Duodenal mucosa (tissue), 2 donors: ENCODE measurements at regions not wholly inside any gene's neighbourhood (a gene's known extent, or its start where the extent isn't known, plus 50 kb on each side); places are given as distances from the start of the nearest gene placed in this dataset.
"Not testable (repeated sequence)": the region's sequence is repeated elsewhere in the genome, so short reads cannot be mapped to it uniquely, and the experiment has no call there.

Experiments
- H3K27ac ChIP-seq: one replicate; pipeline ENCODE4 v1.7.0; 2013; ENCODE audit warnings: low read depth, low read length
- H3K27me3 ChIP-seq, 2 donors: one replicate each; pipeline ENCODE4 v1.7.0; 2013; ENCODE audit warnings: low read length in 2 of 2, control low read depth in 1 of 2; ENCODE audit not compliant: insufficient read depth in 2 of 2, control insufficient read depth in 1 of 2
- H3K36me3 ChIP-seq, 2 donors: one replicate each; pipeline ENCODE4 v1.7.0; 2013; ENCODE audit warnings: low read length in 2 of 2, control low read depth in 1 of 2; ENCODE audit not compliant: insufficient read depth in 2 of 2, control insufficient read depth in 1 of 2
- H3K4me1 ChIP-seq, 2 donors: one replicate each; pipeline ENCODE4 v1.7.0; 2013; ENCODE audit warnings: low read length in 2 of 2, control low read depth in 1 of 2; ENCODE audit not compliant: insufficient read depth in 2 of 2, control insufficient read depth in 1 of 2
- H3K4me3 ChIP-seq, 2 donors: one replicate each; pipeline ENCODE4 v1.7.0; 2013; ENCODE audit warnings: low read length in 2 of 2, low read depth in 1 of 2
- H3K9ac ChIP-seq, 2 donors: one replicate each; pipeline ENCODE4 v1.7.0; 2013; ENCODE audit warnings: low read length in 2 of 2, low read depth in 1 of 2
- H3K9me3 ChIP-seq, 2 donors: one replicate each; pipeline ENCODE4 v1.7.0; 2013; ENCODE audit warnings: low read length in 2 of 2, control low read depth in 1 of 2; ENCODE audit not compliant: control insufficient read depth in 1 of 2

GRCh38 chr11:29093416-29094120 lies 923.3 kb downstream of the KCNA4 start:
- Histone ChIP-seq H3K27ac (no peak overlapping the region), H3K4me1 (no peaks in the 10 kb centered on the region), H3K27me3 (no peaks in the 10 kb centered on the region), H3K9me3 (peaks cover 0 to 6% of the 10 kb centered on the region in 2 donors), H3K4me3 (no peak overlapping the region), H3K9ac (no peak overlapping the region), H3K36me3 (no peaks in the 10 kb centered on the region)

- no peaks in the 10 kb centered on the region for H3K27me3 ChIP-seq
- H3K36me3 ChIP-seq, result no peaks in the 10 kb centered on the region
- H3K9me3 ChIP-seq, result no peaks in the 10 kb centered on the region
- H3K4me3 ChIP-seq, result no peak overlapping the region
- H3K4me1 ChIP-seq, result no peaks in the 10 kb centered on the region
- no peak overlapping the region for H3K27ac ChIP-seq
- H3K9ac ChIP-seq, result no peak overlapping the region
Measured at GRCh38 chr11:29087200-29087812, 929.5 kb downstream of the KCNA4 start.

- Histone ChIP-seq H3K4me1 (no peaks in the 10 kb centered on the region), H3K27ac (no peak overlapping the region), H3K9me3 (peaks cover 0 to 6% of the 10 kb centered on the region in 2 donors), H3K36me3 (no peaks in the 10 kb centered on the region), H3K9ac (no peak overlapping the region), H3K4me3 (no peak overlapping the region), H3K27me3 (no peaks in the 10 kb centered on the region)
Measured at GRCh38 chr11:29075726-29076125, 941.1 kb downstream of the KCNA4 start.

GRCh38 chr11:29063630-29064361 lies 953.0 kb downstream of the KCNA4 start:
- Histone ChIP-seq H3K4me3 (no peak overlapping the region), H3K27ac (no peak overlapping the region), H3K4me1 (no peaks in the 10 kb centered on the region), H3K27me3 (no peaks in the 10 kb centered on the region), H3K9me3 (peaks cover 0 to 4% of the 10 kb centered on the region in 2 donors), H3K9ac (no peak overlapping the region), H3K36me3 (no peaks in the 10 kb centered on the region)

GRCh38 chr11:29061452-29061851 lies 953.3 kb downstream of the METTL15 start:
- no peak overlapping the region for H3K27ac ChIP-seq
- no peaks in the 10 kb centered on the region for H3K36me3 ChIP-seq
- H3K9me3 ChIP-seq, result peaks cover 0 to 4% of the 10 kb centered on the region in 2 donors
- H3K27me3 ChIP-seq, result no peaks in the 10 kb centered on the region
- H3K4me1 ChIP-seq, result no peaks in the 10 kb centered on the region
- no peak overlapping the region for H3K4me3 ChIP-seq
- no peak overlapping the region for H3K9ac ChIP-seq

GRCh38 chr11:29056487-29056886 lies 948.3 kb downstream of the METTL15 start:
- H3K9me3 ChIP-seq, H3K27ac ChIP-seq, H3K4me3 ChIP-seq, H3K4me1 ChIP-seq, H3K36me3 ChIP-seq, H3K27me3 ChIP-seq, H3K9ac ChIP-seq: not testable (repeated sequence)

GRCh38 chr11:29051935-29052334 lies 943.7 kb downstream of the METTL15 start:
- no peak overlapping the region for H3K27ac ChIP-seq
- no peaks in the 10 kb centered on the region for H3K27me3 ChIP-seq
- H3K36me3 ChIP-seq, result no peaks in the 10 kb centered on the region
- H3K9ac ChIP-seq, result no peak overlapping the region
- H3K4me1 ChIP-seq, result no peaks in the 10 kb centered on the region
- no peak overlapping the region for H3K4me3 ChIP-seq
- H3K9me3 ChIP-seq, result no peaks in the 10 kb centered on the region

- not testable (repeated sequence) for H3K9me3 ChIP-seq, H3K27me3 ChIP-seq, H3K4me3 ChIP-seq, H3K27ac ChIP-seq, H3K9ac ChIP-seq, H3K36me3 ChIP-seq, H3K4me1 ChIP-seq
Measured at GRCh38 chr11:29050962-29051361, 942.8 kb downstream of the METTL15 start.

- Histone ChIP-seq H3K27me3 (no peaks in the 10 kb centered on the region), H3K4me1 (no peaks in the 10 kb centered on the region), H3K27ac (no peak overlapping the region), H3K36me3 (no peaks in the 10 kb centered on the region), H3K4me3 (no peak overlapping the region), H3K9ac (no peak overlapping the region), H3K9me3 (no peaks in the 10 kb centered on the region)
Measured at GRCh38 chr11:29040489-29040888, 932.3 kb downstream of the METTL15 start.

GRCh38 chr11:29032384-29033149 lies 924.4 kb downstream of the METTL15 start:
- Histone ChIP-seq H3K4me1 (no peaks in the 10 kb centered on the region), H3K4me3 (no peak overlapping the region), H3K9ac (no peak overlapping the region), H3K9me3 (peaks cover 0 to 11% of the 10 kb centered on the region in 2 donors), H3K27ac (no peak overlapping the region), H3K27me3 (no peaks in the 10 kb centered on the region), H3K36me3 (no peaks in the 10 kb centered on the region)
